ENCODE measurements at regions not wholly inside any gene's neighbourhood (a gene's known extent, or its start where the extent isn't known, plus 50 kb on each side); places are given as distances from the start of the nearest gene placed in this dataset.

DNA sequence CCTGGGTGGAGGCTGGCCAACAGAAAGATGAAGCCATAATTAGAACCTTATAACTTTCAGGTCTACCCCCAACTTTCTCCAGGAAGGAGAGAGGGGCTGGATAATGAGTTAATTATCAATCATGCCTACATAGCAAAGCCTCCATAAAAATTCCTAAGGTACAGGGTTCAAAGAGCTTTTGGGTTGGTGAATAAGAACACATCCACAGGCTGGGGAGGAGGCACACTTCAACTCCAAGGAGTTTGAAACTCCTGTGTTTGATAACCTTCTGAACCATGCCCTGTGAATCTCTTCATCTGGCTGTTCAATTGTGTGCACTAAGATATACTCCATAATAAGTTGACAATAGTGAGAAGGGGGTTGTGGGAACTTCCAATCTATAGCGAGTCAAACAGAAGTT is 552.3 kb downstream of the TDRD15 start:
- no peak for TF ChIP-seq CTCF (IDR thresholded peaks at IDR 0.05; ENCODE audit: low read depth, low read length)
- no peaks in the 10 kb centered on the region for H3K27me3 ChIP-seq
- H3K4me1 ChIP-seq: no peaks in the 10 kb centered on the region
- no peaks in the 10 kb centered on the region for H3K36me3 ChIP-seq
- DNase-seq: no peak
- H3K4me3 ChIP-seq (ENCODE audit: low read depth, low read length): no peak overlapping the region
- H3K9me3 ChIP-seq: no peaks in the 10 kb centered on the region

DNA sequence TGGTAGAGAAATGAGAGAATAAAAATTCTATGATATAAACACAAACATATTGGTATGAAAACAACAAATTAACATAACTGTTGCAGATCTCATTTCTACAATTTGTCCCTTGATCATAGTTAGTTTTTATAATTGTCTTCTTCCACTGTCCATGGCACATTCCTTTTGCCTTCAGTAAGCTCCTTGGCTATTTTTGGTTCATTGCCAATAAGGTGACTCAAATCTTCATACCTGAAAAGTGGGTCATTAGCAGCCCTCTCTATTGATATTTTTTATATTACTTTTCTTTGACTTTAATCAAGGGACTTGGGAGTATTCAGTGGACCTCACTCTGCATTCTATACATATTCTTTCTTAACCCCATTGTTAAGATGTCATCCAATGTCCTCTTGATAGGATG is 552.9 kb downstream of the TDRD15 start:
- no peaks in the 10 kb centered on the region for H3K27me3 ChIP-seq

GRCh38 chr2:21683838-21684237 is 560.1 kb downstream of the TDRD15 start:
- TF ChIP-seq CTCF (IDR thresholded peaks at IDR 0.05; ENCODE audit: low read depth, low read length): no peak
- no peaks in the 10 kb centered on the region for H3K4me1 ChIP-seq
- H3K4me3 ChIP-seq (ENCODE audit: low read depth, low read length): no peak overlapping the region
- H3K27me3 ChIP-seq: no peaks in the 10 kb centered on the region
- H3K36me3 ChIP-seq: no peaks in the 10 kb centered on the region
- H3K9me3 ChIP-seq: no peaks in the 10 kb centered on the region
- no peak for DNase-seq

More for the DNA sequence above, 552.9 kb downstream of the TDRD15 start:
- Histone ChIP-seq H3K4me1 (no peaks in the 10 kb centered on the region), H3K4me3 (ENCODE audit: low read depth, low read length) (no peak overlapping the region), H3K36me3 (no peaks in the 10 kb centered on the region), H3K9me3 (no peaks in the 10 kb centered on the region)
- no peak for DNase-seq
- TF ChIP-seq CTCF (IDR thresholded peaks at IDR 0.05; ENCODE audit: low read depth, low read length): no peak

DNA sequence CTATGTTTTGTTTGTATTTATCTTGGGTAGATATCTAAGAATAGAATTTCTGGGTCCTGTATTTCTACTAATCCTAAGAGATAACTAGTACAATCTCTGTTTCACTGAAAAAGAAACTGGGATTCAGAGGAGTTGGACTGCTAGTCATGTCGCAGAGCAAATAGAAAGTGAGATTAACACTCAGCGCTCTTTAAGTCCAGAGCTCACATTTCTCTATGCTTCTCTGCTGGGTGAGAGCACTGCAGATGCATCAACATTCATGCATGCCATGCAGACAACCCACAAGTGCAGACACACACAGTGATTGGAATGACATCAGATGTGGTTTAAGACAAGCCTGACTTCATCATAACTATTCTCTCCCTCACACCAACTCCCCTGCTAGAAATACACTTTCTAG is 563.8 kb downstream of the TDRD15 start:
- Histone ChIP-seq H3K4me1 (no peaks in the 10 kb centered on the region), H3K4me3 (ENCODE audit: low read depth, low read length) (no peak overlapping the region), H3K9me3 (no peaks in the 10 kb centered on the region), H3K36me3 (no peaks in the 10 kb centered on the region), H3K27me3 (no peaks in the 10 kb centered on the region)
- TF ChIP-seq CTCF (IDR thresholded peaks at IDR 0.05; ENCODE audit: low read depth, low read length): no peak
- DNase-seq: no peak

DNA sequence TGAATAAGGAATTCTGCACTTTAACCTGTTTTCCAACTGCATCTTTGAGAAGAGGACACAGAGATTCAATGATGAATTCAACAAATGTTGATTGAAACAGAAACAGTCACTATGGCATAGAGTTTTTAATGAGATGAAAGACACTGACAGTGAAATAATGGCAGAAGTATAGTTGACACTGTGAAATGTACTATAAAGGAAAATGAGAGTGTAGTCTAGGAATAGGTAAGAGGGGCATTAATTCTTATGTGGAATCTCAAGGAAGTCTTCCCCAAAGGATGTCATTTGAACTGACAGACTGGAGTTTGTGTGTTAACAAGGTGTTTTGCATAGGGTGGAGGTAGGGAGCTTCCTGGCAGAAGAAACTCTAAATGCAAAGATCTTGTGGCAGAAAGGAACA is 566.2 kb downstream of the TDRD15 start:
- Histone ChIP-seq H3K4me3 (ENCODE audit: low read depth, low read length) (no peak overlapping the region), H3K27me3 (no peaks in the 10 kb centered on the region), H3K4me1 (peaks cover 6% of the 10 kb centered on the region; the same call in 1 of the 2 replicates), H3K36me3 (no peaks in the 10 kb centered on the region), H3K9me3 (no peaks in the 10 kb centered on the region)
- no peak for DNase-seq
- TF ChIP-seq CTCF (IDR thresholded peaks at IDR 0.05; ENCODE audit: low read depth, low read length): no peak

- Histone ChIP-seq H3K9me3 (no peaks in the 10 kb centered on the region), H3K27me3 (no peaks in the 10 kb centered on the region), H3K4me3 (ENCODE audit: low read depth, low read length) (no peak overlapping the region), H3K36me3 (no peaks in the 10 kb centered on the region), H3K4me1 (peaks cover 6% of the 10 kb centered on the region; the same call in 1 of the 2 replicates)
- TF ChIP-seq CTCF (IDR thresholded peaks at IDR 0.05; ENCODE audit: low read depth, low read length): no peak
- DNase-seq: no peak
Observed at GRCh38 chr2:21693081-21693480, 569.3 kb downstream of the TDRD15 start.

Measured in BE2C (cell line).